HG02588 (cell line): ENCODE measurements at regions not wholly inside any gene's neighbourhood (a gene's known extent, or its start where the extent isn't known, plus 50 kb on each side); places are given as distances from the start of the nearest gene placed in this dataset.

Experiments
- ATAC-seq: cut with Tn5 transposase; IDR thresholded peaks from one replicate; pipeline ENCODE4 v1.9.1; 2021; ENCODE audit warnings: mild to moderate bottlenecking, moderate library complexity; ENCODE audit not compliant: unreplicated experiment

DNA sequence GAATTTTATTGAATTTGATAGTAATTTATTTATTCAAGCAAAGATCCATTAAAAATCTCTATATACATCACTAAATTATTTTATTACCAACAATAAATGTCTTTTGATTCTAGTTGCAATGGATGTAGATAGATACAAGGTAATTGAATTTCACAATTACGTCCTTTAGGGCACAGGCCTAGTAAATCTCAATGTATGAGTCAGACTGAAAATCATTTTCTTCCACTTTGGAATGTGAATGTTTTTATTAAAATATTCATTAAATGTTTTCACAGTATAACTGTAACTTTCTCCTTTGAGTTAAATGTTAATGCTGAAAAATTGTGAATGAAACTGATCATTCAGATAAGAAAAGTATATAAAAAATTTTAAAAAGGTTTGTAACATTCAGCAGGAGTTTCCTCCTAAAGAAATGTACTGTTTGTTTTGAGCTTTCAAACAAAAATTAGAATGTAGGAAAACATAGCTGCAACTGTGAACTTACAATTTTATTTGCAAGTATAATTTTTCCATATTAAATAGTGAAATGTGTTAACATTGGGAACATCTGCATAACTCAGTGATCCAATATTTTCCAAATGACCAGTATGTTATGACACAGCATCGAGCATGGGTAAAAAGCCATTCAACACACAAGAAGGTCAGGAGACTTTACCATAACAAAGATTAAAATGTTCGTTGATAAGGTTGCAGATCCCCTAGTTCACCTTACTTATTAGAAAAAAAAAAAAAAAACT lies 663.7 kb downstream of the METTL4 start:
- no peak for ATAC-seq

DNA sequence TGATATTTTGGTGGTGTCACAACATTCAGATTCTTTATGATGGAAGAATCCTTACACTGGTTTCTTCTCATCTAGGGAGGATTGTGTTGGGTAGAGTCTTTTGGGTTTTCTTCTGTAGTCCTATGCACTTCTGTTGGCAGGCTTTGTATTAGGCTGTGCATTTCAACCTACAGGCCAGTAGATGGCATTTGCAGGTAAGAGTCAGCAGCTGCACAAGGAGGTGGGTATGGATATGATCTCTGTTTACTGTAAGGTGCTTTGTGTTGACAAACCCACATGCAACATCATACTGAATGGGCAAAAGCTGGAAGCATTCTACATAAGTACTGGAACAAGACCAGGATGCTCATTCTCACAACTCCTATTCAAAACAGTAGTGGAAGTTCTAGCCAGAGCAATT lies 656.8 kb downstream of the METTL4 start:
- ATAC-seq: no peak

DNA sequence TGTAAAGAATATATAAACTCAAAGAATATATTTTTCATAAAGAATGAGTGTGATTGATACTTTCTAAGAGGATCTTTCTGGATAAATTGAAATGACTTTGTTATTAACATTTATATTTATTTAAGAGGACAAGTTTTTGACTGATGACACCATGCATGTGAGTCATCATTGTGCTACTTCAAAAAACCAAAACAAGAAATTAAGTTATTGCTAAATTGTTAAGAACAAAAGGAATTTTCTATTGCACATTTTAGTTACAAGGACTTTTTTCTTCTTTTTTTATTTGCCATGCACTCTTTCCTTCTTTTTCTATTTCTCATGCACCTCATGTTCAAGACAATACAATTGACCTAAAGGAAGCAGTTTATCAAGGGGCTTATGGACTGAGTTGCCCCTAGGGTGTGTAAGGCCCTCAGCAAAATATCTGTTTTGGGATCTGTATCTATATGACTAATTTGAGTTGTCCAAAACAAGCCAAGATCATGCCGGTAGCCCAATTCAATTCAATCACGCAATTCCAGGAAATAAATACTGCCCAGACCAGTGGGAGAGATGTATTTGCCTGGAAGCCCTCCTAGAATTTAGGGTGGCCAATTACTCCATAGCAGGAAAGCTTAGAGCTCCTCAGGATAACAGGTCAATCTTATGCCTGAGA lies 654.3 kb downstream of the METTL4 start:
- ATAC-seq: no peak

DNA sequence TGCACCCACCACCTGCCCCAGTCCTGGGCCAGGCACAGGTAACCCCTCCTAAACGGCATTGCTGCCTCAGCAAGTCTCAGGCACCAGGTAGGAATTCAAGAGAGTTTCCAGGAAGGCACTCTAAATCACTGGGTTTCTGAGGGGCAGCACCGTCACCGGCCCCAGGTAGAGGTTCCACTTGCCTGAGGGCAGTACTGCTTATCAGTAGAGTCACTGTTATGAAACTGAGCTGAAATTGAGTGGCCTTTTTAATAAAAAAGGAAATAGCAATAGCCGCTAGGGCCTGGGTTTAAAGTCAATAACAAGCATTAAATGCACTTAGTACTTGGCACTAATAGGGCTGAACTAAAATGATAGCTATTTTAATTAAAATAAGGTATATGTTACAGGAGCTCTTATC lies 653.7 kb downstream of the METTL4 start:
- no peak for ATAC-seq

DNA sequence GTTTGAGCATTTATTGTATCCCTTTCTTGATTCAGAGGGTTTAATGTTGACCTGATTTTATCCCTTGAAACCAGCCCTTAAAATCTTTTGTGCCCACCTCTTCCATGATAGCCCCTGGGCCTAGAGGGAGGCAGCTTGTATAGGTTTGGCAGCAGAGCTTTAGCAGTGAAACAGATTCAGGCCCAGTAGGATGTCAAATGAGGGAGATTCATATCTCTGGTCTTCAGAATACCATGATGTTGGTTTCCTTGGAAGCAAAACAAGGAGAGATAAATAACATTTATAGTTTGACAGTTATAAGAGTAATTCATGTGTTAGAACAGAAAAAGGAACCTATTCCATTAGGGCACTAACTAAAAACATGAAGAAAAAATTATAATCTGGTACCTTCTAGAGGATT lies 649.2 kb downstream of the METTL4 start:
- no peak for ATAC-seq

DNA sequence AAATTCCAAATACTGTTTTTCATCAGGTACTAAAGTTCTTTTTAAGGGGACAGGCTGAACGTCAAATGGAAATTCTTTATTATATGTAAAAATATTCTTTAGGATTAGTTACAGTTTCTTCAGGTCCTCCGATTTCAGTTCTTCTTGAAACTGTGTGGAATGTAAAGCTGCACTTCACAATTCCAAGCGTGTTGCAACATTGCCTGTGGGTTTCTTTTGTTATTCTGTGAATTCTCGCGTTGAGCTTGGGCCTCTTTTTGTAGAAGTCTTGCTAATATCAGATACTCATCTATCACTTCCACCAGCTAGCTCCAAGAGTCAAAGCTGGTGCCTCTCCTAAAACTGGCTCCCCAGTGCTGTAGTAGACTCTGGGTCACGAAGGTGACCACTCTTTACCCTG lies 642.6 kb downstream of the METTL4 start:
- no peak for ATAC-seq

DNA sequence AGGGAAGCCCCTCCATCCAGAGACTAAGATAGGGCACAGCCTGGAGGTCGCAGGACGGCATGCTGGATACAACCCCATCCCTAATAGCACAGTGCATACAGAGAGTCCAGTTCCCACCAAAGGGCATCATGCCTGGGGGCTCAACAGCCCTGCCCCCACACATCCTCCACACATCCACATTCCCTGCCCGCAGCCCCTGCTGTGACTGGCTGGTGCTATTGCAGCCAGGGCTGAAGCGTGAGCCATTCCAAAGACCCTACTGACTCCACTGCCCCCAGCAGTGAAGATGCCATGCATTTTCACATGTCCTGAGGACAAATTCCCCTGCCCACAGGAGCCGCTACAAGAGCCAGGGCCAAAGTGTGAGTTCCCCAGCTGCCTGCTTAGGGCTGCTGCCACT lies 641.6 kb downstream of the METTL4 start:
- ATAC-seq: no peak

DNA sequence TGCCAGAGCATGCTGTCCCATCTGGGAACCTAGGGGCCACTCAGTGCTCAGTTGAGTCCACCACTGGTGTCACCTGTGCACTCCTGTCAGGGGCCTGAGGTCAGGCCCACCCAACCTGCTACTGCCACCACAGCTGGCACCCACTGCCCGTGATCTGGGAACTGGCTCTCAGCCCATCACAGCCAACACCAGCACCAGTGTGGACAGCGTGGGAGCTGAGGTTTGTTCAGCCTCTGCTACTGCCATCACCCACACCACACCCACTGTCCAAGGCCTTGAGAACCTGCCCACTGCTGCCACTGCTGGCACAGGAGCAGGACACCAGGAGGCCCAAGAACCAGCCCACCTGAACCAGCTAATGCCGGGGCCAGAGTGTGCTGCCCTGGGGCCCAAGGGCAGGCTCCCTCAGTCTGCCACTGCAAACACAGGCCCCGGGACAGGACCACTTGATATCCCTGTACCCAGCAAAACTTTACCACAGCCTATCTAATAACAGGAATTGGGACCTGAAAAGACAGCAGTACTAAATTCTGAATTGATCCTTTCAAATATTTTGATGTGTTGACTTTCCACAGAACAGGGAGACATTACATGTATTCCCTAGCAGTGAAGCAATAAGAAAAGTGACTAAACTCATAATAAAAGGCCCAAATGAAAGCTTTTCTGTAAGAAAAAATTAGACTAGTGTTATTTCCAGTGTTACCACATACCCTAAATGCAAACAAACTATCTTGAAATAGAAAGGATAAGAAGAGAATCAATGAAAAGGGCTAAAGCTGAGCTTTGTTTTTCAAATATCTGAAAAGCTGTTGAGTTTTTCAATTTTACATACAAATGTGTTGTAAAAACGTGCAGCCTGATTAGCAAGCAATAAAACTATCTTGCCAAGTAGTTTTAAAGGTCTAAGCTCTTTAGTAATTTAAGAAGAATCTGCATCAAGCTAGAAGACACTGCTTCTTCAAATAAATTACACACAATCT lies 640.7 kb downstream of the METTL4 start:
- no peak for ATAC-seq

DNA sequence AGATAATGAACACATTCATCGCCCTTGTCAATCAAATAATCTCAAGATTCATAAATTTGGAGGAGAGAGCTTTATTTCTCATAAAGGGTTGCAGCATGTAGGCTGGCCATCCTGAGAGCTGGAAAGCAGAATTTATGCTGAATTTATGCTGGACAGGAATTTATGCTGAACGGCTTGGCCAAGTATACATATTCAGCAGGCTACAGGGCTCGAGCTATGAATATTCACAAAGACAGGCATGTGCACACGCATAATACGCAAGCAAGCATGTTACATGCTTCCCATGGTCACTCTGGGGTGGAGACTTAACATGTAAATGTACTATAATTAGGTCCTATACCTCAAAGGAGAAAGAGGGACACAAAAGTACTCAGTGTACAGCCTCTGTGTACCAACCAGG lies 618.8 kb downstream of the METTL4 start:
- no peak for ATAC-seq

DNA sequence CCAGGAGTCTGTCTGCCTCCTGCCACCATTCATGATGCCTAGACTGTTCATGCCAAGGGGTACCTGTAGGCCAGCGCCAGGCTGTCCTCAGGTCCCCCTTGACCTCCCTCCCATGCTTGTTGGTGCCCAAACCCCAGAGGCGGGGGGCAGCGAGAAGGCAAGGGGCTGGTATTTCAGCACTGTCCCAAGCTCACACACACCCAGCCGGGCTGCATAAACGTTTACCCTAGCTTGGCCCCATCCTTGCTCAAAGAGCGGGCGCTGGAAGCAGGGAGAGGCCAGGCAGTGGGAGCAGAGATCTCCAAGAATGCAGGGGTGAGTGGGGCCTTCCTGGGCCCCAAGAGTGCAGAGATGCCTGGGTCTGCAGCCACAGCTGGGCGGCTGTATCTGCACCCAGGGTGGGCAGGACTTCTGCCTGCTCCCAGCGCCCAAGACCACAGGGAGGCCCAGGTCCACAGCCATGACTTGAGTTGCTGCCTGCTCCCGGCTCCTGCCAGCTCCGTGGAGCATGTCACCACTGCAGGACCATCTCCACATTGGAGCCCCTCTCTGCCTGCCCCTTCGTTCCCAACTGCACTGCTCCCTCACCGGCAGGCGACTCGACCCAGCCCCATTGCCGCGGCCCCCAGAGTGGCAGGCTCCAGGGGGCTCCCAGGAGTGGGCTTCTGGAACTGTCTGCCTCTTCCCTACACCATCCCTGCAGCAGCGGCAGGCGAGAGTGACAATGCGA lies 616.6 kb downstream of the METTL4 start:
- ATAC-seq: no peak

DNA sequence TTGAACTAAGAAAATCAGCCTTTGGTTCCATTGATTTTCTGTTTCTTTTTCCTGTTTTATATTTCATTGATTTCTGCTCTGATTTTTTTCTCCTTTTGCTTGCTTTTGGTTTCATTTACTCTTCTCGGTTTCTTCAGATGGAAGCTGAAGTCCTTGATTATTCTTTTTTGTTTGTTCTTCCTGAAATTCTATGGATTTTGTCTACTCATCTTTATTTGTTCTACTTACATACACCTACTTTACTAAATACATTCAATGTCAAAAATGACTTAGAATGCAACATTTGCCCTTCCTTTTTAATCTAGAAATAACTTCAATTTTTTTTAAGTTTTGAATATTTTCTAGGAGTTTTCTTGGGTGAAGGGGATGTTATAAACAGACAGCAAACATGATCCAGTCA lies 612.5 kb downstream of the METTL4 start:
- no peak for ATAC-seq

DNA sequence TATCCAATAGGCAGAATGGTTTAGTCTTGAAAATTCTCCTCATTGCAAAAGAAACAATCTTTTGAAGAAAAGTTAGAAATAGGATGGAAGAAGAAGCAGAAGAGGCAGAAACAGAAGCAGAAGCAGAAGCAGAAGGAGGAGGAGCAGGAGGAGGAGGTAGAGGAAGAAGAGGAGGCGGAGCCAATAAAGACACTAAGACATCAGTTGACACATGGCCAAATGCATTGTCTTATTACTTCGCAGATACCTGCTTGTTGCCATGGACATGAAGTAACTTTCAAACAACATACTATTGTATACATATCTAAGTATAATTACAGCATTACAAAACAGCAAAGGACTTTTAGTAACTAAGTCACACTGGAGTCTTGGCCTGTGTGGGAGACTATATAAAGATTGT lies 606.3 kb downstream of the METTL4 start:
- no peak for ATAC-seq

DNA sequence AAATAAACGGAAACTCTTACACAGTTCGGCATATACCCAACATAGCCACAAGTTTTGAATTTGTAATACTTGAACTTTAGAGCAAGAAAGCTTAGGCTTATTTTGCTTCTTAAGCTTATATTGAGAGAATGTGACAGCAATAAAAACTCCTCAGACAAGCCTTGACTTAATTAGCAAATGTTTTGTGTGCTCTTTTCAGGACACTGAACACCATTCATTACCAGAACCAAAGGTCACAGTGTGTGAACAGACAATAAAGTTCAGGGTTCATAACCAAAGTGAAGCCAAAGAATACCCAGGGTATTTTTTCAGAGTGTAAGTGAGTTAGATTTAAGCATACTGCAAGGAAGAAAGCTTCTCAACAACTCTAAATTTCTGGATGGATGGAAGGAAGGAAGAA lies 605.8 kb downstream of the METTL4 start:
- ATAC-seq: no peak

DNA sequence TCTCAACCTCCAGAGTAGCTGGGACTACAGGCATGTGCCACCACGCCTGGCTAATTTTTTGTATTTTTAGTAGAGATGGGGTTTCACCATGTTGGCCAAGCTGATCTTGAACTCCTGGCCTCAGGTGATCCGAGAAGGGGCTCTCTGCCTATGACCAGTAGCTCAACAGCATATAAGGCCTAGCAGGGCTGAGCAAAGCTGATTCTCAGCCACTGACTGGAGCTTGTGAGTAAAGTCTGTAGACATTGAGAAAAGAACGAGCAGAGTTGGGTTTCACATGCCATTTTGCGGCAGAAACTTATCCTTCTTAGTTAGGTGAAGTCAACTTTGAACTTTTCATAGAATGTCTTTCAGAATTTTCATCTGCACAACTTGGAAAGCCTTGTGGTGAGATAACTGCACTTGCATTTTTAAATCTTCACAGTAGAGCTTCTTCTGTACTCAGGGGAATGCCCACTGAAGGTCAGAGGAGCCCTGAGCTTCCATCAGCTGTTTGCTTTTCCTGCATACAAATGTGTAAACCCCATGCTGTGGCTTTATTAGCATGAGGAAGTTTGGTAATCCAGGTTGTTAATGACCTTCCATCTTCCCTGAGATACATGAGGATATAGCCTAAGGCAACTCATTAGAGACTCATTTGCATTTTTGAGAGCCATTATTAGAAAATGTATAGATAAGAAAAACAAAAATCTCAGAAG lies 602.4 kb downstream of the METTL4 start:
- no peak for ATAC-seq

DNA sequence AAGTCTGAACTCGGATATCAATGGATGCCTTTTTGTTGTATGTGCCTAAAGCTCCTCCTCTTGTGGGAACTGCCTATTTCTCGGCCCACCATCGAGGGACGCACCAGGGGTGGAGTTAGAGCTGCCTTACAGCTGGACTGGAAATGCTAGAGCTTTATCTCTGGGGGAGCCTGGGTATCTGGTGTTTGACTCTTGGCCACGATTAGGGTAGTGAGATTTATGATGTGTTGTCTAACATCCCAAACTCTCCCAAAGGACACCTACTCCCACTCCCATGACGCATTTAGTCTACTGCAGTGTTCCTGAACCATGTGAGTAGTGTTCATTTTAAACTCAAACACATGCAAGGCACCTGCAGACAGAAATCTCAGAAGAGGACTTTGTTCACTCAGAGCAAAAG lies 594.8 kb downstream of the METTL4 start:
- no peak for ATAC-seq

DNA sequence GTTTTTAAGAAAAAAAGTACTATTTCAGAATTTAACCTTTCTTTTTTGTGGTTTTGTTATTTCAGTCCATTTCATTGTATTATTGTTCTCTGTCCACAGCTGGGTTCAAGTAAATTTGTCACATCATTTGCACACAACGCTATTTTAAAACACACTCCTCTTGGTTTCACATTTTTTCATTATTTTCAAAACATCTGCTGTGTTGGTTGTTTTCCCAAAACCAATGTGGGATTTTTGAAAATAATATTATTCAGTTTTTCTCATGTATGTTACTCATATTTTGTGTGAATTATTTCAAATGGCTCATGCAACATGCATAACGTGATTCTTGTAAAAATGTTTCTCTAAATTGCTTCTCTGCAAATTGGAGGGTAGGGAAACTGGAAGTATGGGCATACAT lies 589.2 kb downstream of the METTL4 start:
- no peak for ATAC-seq

DNA sequence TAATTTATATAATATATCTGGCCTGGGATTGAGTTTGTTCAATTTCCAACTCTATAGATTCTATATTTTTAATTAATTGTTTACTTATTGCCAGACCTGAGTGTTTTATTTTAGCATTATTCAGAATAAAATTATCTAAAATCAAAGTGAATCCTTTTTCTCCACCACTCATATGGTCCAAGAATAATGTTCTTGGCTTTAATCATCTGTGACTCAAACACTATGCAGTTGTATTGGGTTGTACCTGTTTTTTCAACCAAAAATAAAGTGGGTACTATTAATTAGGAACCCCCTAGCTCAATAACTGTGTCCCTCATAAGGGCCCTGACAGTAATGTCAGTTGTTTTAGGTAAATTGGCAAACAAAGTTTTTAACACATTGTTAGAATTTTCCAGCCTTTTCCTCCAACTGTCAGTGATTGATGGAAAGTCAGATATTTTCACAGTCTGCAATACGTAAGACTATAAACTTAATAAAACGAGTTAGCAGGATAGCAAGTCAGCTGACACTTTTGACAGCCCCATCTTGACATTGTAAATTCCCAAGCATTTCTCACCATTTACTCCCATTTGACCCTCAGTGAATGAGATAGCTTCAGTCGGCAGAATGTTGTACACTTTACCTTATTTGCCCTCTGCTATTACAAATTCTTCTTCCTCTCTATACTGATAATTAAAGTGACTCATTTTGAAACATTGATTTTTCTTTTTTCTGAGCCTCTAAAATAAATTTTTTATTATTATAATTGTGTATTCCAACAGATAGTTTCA lies 587.4 kb downstream of the METTL4 start:
- no peak for ATAC-seq

DNA sequence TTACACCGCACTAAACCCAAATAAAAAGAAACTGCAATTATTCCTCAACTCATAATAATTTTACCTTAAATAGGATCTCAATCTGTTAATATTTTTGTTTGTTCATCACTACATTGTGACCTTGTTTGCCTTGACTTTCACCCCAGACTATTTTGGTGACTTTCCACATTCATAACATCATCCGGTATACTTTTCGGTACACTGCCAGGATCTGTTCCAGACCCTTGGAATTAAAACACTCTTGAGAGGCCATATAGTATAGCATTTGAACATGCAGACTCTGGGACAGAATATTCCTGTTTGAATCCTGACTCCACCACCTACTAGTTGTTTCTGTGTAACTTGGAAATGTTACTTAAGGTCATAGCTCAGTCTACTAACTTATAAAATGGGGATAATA lies 577.4 kb downstream of the METTL4 start:
- no peak for ATAC-seq

DNA sequence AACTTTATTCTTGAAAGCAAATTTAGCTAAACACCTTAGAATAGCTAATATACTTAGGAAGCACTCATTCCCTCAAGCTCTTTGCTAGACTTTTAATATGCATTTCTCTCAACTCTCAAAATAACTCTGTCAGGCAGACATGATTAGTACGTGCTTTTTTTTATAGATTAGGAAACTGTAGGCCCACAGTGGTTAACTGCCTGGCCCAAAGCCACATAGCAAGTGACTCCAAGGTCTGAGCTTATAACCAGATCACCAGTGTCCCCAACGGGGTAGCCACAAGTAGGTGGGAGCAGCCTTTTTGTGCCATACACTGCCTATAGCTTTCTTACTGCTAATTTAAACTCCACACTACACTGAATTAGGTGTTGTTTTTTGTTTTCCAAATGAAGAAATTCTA lies 576.8 kb downstream of the METTL4 start:
- ATAC-seq: no peak
